ENCODE measurements at regions not wholly inside any gene's neighbourhood (a gene's known extent, or its start where the extent isn't known, plus 50 kb on each side); places are given as distances from the start of the nearest gene placed in this dataset.

- TF ChIP-seq CTCF (IDR thresholded peaks at IDR 0.05): no peak
- TF ChIP-seq POLR2A (IDR thresholded peaks at IDR 0.05): no peak
Observed at GRCh38 chr6:6483733-6484132, 104.8 kb upstream of the LY86 start.
